Activated CD4-positive, alpha-beta T cell treated with anti-CD3 and anti-CD28 coated beads for 36 hours (primary cell): ENCODE measurements at regions not wholly inside any gene's neighbourhood (a gene's known extent, or its start where the extent isn't known, plus 50 kb on each side); places are given as distances from the start of the nearest gene placed in this dataset.
A peak's percentile ranks its signal among the peaks of the same experiment; 100 is the strongest.
"Not testable (repeated sequence)": the region's sequence is repeated elsewhere in the genome, so short reads cannot be mapped to it uniquely, and the experiment has no call there.

Source experiments
- ATAC-seq: fragments of 200-7000 bp; cut with Tn5 transposase; one replicate; pipeline ENCODE4 v1.10.0; 2021; ENCODE audit warnings: mild to moderate bottlenecking, moderate library complexity
- CTCF ChIA-PET: fragments of 350-600 bp; sonication (Branson Sonifier 250); formaldehyde crosslinking; loops from one replicate; lab custom pipeline; 2021; ENCODE audit warnings: antibody characterized with exemption; lab: Charles Lee
- POLR2A ChIA-PET: fragments of 350-600 bp; sonication (Branson Sonifier 250); formaldehyde crosslinking; loops from one replicate; lab custom pipeline; 2021; ENCODE audit warnings: antibody characterized with exemption, inconsistent platforms; lab: Charles Lee
- DNase-seq: peaks from one replicate; pipeline ENCODE4 v3.0.0-alpha.2; 2020
- H3K27ac Mint-ChIP-seq: one replicate; pipeline ENCODE4 v1.8.0; 2021; ENCODE audit warnings: mixed read lengths
- H3K27me3 Mint-ChIP-seq: one replicate; pipeline ENCODE4 v1.8.0; 2021; ENCODE audit warnings: mixed read lengths
- H3K36me3 Mint-ChIP-seq: one replicate; pipeline ENCODE4 v1.8.0; 2021; ENCODE audit warnings: low read depth, mixed read lengths
- H3K4me1 Mint-ChIP-seq: one replicate; pipeline ENCODE4 v1.8.0; 2021; ENCODE audit warnings: mixed read lengths
- H3K4me3 Mint-ChIP-seq: one replicate; pipeline ENCODE4 v1.8.0; 2021; ENCODE audit warnings: mild to moderate bottlenecking, moderate library complexity, mixed read lengths
- H3K9me3 Mint-ChIP-seq: one replicate; pipeline ENCODE4 v1.8.0; 2021; ENCODE audit warnings: low read depth, mixed read lengths
- intact Hi-C, 2 experiments: fragments of 100-400 bp; cut with DNase I in 1 of 2; cut with micrococcal nuclease in 1 of 2; formaldehyde crosslinking; loops; one replicate each; pipeline versions ENCODE4 v1.14.2 to v1.15.1; 2022 to 2024; cut with DNase I, micrococcal nuclease

DNA sequence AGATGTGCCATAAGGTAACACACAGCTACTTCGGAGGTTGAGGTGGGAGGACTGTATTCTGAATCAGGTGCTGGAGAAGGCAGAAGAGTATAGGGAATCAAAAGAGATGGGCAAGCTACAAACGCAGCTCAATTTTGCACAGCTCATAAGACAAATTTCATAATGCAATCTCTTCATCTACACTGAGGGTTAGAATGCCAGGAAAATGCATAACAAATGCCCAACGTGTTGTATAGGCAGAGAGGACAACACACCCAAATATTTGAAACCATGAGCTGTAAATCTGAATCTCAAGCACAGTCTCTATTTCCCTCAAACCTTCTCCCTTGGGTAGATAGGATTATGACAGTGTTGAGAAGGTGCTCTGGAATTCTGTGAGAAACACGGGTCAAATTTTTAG, 263.1 kb upstream of the FOXN3 start:
- ChIA-PET POLR2A (interaction anchor here (1.0 kb wide), 1 partner anchor 54 kb away, joined by 3 read pairs; no protein-coding TSS in a partner anchor), CTCF (interaction anchor here (0.9 to 1.6 kb wide), 2 partner anchors 38 to 70 kb away, joined by 4 to 8 read pairs; no protein-coding TSS in a partner anchor)
- ATAC-seq: no peak
- intact Hi-C loops: loop anchor here (2.0 to 5.0 kb wide), 6 partner anchors 37 to 87 kb away; no protein-coding TSS in a partner anchor
- no peak overlapping the region for H3K4me3 Mint-ChIP-seq
- H3K27ac Mint-ChIP-seq: no peak overlapping the region
- DNase-seq: no peak
- peaks cover 19% of the 10 kb centered on the region for H3K36me3 Mint-ChIP-seq
- no peaks in the 10 kb centered on the region for H3K27me3 Mint-ChIP-seq
- H3K9me3 Mint-ChIP-seq: peaks cover 18% of the 10 kb centered on the region
- peaks cover 51% of the 10 kb centered on the region for H3K4me1 Mint-ChIP-seq

DNA sequence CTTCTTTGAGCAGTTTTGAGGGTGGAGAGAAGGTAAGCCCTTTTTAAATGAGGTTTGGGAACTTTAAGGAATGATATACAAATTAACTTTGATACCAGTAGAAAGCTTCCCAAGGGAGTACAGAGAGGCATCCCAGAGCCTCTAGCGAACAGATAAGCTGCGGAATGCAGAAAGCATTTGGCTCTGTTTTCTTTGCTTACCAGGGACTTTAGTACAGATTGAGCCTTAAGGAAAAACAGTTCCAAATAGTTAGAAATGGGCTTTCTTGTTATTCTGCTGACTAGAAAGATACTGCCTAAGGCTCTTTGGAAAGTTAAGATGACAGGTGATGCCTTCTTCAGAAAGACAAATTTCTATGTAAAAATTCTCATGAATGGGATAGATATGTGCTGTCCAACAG, 261.7 kb upstream of the FOXN3 start:
- ChIA-PET CTCF (no interaction called here), POLR2A (interaction anchor here (0.7 kb wide), 1 partner anchor 20 kb away, joined by 3 read pairs; no protein-coding TSS in a partner anchor)
- Mint-ChIP-seq H3K4me1 (peaks cover 53% of the 10 kb centered on the region), H3K27me3 (no peaks in the 10 kb centered on the region), H3K36me3 (peaks cover 11% of the 10 kb centered on the region), H3K27ac (no peak overlapping the region), H3K9me3 (peaks cover 9% of the 10 kb centered on the region), H3K4me3 (no peak overlapping the region)
- DNase-seq: no peak
- intact Hi-C loops: no loop called here
- ATAC-seq: no peak

DNA sequence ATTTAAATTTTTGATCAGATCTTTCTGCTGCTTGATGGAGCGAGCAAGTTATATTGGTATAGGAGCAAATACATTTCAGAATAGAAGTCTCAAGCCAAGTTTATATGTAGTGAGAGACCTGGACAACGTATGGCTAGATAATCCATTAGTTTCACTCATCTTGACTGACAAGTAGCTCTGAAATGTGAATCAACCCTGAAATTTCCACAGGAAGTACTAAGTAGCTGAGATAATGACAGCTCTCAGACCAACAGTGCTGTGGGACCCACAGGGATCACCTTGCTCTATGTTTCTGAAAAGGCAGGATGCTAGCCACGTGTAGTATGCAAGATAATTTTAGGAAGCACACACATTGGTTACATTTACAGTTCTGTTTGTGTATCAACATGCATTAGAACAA, 258.6 kb upstream of the FOXN3 start:
- Mint-ChIP-seq H3K27me3 (no peaks in the 10 kb centered on the region), H3K9me3 (no peaks in the 10 kb centered on the region), H3K27ac (no peak overlapping the region), H3K4me1 (peaks cover 44% of the 10 kb centered on the region), H3K36me3 (no peaks in the 10 kb centered on the region), H3K4me3 (no peak overlapping the region)
- CTCF ChIA-PET: no interaction called here
- POLR2A ChIA-PET: no interaction called here
- intact Hi-C loops: no loop called here
- DNase-seq: no peak
- no peak for ATAC-seq

DNA sequence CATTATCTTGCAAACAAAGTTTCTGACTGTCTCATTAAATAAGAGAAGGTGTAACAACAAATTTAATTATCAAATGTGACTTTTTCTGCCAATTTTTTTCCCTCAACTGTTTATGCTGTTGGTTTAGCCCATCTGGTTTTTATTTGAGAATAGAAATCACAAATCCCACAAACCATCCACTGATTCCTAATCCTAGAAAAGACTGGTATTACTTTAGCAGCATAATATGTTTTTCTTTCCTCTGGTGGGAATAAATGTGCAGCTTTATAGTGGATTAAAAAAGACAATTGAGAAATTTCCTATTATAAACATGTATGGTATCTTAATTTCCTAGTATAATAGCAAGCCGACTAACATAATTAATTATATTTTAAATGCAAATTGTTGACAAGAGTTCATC, 257.9 kb upstream of the FOXN3 start:
- no peaks in the 10 kb centered on the region for H3K9me3 Mint-ChIP-seq
- DNase-seq: no peak
- ChIA-PET POLR2A (no interaction called here), CTCF (no interaction called here)
- H3K36me3 Mint-ChIP-seq: no peaks in the 10 kb centered on the region
- H3K4me1 Mint-ChIP-seq: peaks cover 38% of the 10 kb centered on the region
- no peak overlapping the region for H3K27ac Mint-ChIP-seq
- H3K27me3 Mint-ChIP-seq: no peaks in the 10 kb centered on the region
- ATAC-seq: no peak
- no peak overlapping the region for H3K4me3 Mint-ChIP-seq
- intact Hi-C loops: no loop called here

DNA sequence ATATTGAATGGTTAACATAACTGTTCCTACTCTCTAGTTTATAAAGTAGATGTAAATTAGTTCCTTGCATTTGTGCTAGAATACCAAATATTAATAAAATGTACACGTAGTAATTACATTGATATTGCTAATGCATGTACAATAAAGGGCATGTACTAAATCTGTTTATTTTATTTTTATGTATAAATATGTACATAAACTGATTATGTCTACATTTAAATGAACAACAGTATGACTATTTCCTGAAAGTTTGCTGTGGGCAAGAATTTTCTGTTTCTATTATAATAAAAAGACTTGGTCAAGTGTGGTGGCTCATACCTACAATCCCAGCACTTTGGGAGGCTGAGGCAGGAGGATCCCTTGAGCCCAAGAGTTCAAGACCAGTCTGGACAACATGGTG, 257.2 kb upstream of the FOXN3 start:
- ChIA-PET POLR2A (no interaction called here), CTCF (no interaction called here)
- no peak for DNase-seq
- H3K9me3 Mint-ChIP-seq: no peaks in the 10 kb centered on the region
- intact Hi-C loops: no loop called here
- H3K4me3 Mint-ChIP-seq: no peak overlapping the region
- H3K27me3 Mint-ChIP-seq: no peaks in the 10 kb centered on the region
- no peak overlapping the region for H3K27ac Mint-ChIP-seq
- peaks cover 37% of the 10 kb centered on the region for H3K4me1 Mint-ChIP-seq
- no peak for ATAC-seq
- H3K36me3 Mint-ChIP-seq: no peaks in the 10 kb centered on the region

DNA sequence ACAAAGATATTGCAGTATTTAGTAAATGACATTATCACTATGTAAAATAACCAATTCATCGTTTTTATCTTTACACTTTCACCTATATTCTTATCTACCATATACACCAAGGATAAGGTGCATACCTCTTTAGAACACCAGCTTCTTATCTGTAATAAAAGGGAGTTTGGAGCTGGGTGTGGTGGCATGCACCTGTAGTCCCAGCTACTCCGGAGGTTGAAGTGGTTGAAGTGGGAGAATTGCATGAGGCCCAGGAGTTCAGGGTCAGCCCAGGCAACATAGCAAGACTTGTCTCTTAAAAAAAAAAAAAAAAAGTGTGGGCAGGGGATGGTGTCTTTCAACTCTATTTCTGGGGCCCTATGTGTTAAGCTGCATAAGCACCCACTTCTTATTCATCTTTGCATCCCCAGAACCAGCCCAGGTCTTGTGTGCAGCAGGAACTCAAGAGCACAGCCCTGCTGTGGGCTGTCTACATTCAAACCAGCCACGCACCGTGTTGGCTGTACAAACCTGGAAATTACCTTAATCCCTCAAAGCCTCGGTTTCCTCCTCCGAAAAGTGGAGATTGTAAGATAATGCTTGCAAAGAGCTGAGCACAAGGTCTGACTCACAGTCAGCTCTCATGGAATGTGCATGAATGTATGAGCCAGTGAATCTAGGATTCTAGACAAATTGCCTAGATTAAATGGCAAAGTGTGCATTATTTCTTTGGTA, 256.6 kb upstream of the FOXN3 start:
- Mint-ChIP-seq H3K4me1 (peaks cover 39% of the 10 kb centered on the region), H3K9me3 (no peaks in the 10 kb centered on the region), H3K4me3 (no peak overlapping the region), H3K27me3 (no peaks in the 10 kb centered on the region), H3K36me3 (no peaks in the 10 kb centered on the region), H3K27ac (no peak overlapping the region)
- intact Hi-C loops: no loop called here
- ChIA-PET CTCF (interaction anchor here (1.0 kb wide), 1 partner anchor 266 kb away, joined by 3 read pairs; no protein-coding TSS in a partner anchor), POLR2A (no interaction called here)
- DNase-seq: peak; percentile 38
- ATAC-seq: peak; percentile 75

DNA sequence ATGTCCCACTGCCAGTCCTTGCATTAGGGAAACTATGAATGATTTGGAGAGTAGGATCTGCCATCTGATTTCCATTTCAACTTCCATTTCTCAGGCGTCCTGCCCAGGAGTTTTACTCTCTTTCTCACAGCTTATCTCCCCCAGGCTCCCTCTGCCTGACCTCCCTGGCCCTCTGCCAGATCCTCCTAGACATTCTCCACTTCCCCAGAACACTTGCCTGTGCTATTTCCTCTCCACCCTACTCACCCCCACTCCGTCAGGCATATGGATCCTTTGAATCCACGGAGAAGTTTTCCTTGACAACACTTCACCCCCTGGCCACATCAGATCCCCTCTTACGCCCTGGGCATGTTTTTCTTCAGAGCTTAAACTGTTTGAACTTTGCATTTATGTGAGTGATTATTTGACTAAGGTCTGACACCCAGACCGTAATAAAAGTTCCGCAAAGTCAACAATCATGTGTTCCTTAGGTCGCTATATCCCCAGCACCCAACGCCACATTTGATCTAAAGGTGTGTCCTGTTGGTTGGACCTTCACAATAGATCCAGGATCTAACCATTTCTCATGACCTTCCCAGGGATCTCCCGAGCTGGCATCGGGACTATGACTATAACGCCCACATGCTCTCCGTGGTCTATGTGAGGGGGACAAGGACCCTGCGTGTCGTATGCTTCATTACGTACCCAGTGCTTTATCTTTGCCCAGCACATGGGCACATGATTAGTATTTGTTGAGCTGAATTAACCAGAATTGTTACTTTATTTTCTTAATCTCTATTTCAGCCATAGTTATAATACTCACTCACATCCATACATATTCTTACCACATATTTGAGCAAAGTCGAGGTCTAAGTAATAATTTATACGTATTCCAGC, 255.8 kb upstream of the FOXN3 start:
- H3K4me3 Mint-ChIP-seq: no peak overlapping the region
- H3K4me1 Mint-ChIP-seq: peaks cover 38% of the 10 kb centered on the region
- H3K27me3 Mint-ChIP-seq: no peaks in the 10 kb centered on the region
- no peaks in the 10 kb centered on the region for H3K36me3 Mint-ChIP-seq
- ATAC-seq (no peak), DNase-seq (no peak)
- ChIA-PET CTCF (interaction anchor here (0.5 to 1.0 kb wide), 2 partner anchors 23 to 266 kb away, joined by 3 read pairs; no protein-coding TSS in a partner anchor), POLR2A (no interaction called here)
- no peaks in the 10 kb centered on the region for H3K9me3 Mint-ChIP-seq
- intact Hi-C loops: no loop called here
- H3K27ac Mint-ChIP-seq: no peak overlapping the region

DNA sequence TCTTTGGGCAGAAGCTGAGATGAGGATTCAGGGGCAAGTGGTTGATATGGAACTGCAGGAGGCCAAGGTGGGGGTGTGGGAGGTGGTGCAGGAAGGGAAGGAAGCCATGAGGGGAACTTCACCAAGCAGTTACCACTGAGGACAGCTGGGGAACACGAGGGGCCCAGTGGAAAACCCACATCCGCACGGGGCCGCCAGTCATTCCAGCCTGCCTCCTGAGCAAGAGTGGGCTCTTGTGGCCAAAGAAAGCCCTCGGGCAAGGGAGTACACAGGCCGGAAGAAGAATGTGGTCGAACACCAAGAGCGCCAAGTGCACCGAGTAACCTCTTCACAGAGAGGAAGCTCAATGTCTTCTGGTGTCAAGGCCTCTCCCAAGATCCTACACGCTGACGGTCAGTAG, 252.2 kb upstream of the FOXN3 start:
- CTCF ChIA-PET: interaction anchor here (0.6 to 1.3 kb wide), 2 partner anchors 16 to 111 kb away, joined by 3 to 6 read pairs; no protein-coding TSS in a partner anchor
- Mint-ChIP-seq H3K9me3 (peaks cover 3% of the 10 kb centered on the region), H3K27ac (no peak overlapping the region)

DNA sequence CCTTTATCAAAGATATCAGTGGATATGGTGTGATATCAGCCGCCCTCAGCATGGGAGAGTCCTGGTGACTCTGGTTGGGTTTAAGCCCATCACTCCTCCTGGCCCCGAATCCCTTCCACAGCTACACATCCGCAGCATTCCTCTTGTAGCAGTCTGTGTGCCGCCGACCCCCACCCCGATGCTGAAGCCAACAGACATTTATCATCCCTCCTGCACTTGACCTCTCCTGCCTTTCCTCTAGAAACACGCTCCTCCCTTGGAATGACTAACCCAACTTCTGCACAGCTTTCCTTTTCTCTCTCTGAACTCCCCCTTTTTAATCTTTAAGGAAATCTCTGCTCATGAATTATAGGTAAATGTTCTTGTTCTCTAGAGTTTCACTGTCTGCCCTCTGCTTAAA, 250.9 kb upstream of the FOXN3 start:
- no peaks in the 10 kb centered on the region for H3K27me3 Mint-ChIP-seq
- peaks cover 3% of the 10 kb centered on the region for H3K36me3 Mint-ChIP-seq
- DNase-seq (no peak), ATAC-seq (no peak)
- H3K4me1 Mint-ChIP-seq: peaks cover 19% of the 10 kb centered on the region
- ChIA-PET CTCF (interaction anchor here (0.8 to 1.4 kb wide), 3 partner anchors 11 to 83 kb away, joined by 3 to 4 read pairs (median 3); no protein-coding TSS in a partner anchor), POLR2A (no interaction called here)
- intact Hi-C loops: no loop called here
- H3K27ac Mint-ChIP-seq: no peak overlapping the region
- H3K4me3 Mint-ChIP-seq: no peak overlapping the region
- H3K9me3 Mint-ChIP-seq: peaks cover 3% of the 10 kb centered on the region

More for the DNA sequence above, 252.2 kb upstream of the FOXN3 start:
- peaks cover 30% of the 10 kb centered on the region for H3K4me1 Mint-ChIP-seq
- intact Hi-C loops: no loop called here
- no peak overlapping the region for H3K4me3 Mint-ChIP-seq
- peaks cover 3% of the 10 kb centered on the region for H3K36me3 Mint-ChIP-seq
- H3K27me3 Mint-ChIP-seq: no peaks in the 10 kb centered on the region
- POLR2A ChIA-PET: no interaction called here
- ATAC-seq (peak; percentile 52), DNase-seq (peak; percentile 43)

DNA sequence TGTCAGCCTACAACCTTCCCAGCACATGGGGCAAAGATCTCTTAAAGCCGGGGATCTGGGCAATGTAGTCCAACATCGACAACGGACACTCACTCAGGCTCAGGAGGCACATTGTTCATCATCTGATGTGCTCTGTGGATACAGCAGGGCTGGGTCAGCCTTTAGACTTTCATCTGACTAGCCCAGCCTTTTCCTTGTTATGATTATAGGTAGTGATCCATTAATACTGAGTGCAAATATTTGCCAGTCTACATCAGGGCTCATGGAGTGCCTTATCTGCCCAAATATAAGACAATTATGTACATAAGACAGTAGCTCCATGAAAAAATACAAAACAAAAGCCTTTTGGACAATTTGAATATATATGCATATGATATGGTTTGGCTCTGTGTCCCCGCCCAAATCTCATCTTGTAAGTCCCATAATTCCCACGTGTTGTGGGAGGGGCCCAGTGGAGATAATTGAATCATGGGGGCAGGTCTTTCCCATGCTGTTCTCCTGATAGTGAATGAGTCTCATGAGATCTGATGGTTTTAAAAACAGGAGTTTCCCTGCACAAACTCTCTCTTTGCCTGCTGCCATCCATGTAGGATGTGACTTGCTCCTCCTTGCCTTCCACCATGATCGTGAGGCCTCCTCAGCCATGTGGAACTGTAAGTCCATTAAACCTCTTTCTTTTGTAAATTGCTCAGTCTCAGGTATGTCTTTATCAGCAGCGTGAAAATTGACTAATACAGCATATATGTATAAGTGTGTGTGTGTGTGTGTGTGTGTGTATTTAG, 248.5 kb upstream of the FOXN3 start:
- H3K4me3 Mint-ChIP-seq, intact Hi-C loops, H3K27me3 Mint-ChIP-seq, H3K9me3 Mint-ChIP-seq, DNase-seq, ATAC-seq, POLR2A ChIA-PET, H3K27ac Mint-ChIP-seq, H3K36me3 Mint-ChIP-seq, CTCF ChIA-PET: not testable (repeated sequence)
- H3K4me1 Mint-ChIP-seq: peaks cover 13% of the 10 kb centered on the region

DNA sequence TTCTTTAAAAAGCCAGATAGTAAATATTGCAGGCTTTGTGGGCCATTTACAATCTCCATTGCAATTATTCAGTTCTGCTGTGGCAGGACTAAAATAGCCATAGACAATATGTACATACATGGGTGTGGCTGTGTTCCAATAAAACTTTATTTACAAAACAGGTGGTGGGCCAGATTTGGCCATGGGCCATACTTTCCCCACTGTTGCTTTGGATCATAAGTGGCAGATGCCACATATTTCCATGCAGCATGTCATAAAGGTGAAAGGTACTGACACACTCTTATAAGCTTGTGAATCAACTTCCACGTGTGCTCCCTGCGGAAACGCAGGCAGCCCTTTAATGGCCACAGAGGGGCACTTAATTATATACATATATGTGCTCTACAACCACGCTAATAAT, 244.4 kb upstream of the FOXN3 start:
- H3K4me1 Mint-ChIP-seq: peaks cover 9% of the 10 kb centered on the region
- no peak for DNase-seq
- no peak overlapping the region for H3K4me3 Mint-ChIP-seq
- no peak overlapping the region for H3K27ac Mint-ChIP-seq
- intact Hi-C loops: no loop called here
- CTCF ChIA-PET: interaction anchor here (0.6 kb wide), 1 partner anchor 527 kb away, joined by 3 read pairs; no protein-coding TSS in a partner anchor
- POLR2A ChIA-PET: no interaction called here
- H3K36me3 Mint-ChIP-seq: peaks cover 5% of the 10 kb centered on the region
- H3K27me3 Mint-ChIP-seq: no peaks in the 10 kb centered on the region
- peaks cover 10% of the 10 kb centered on the region for H3K9me3 Mint-ChIP-seq
- no peak for ATAC-seq
